GM12878 (cell line): ENCODE measurements at regions not wholly inside any gene's neighbourhood (a gene's known extent, or its start where the extent isn't known, plus 50 kb on each side); places are given as distances from the start of the nearest gene placed in this dataset.

Experiments used
- ATAC-seq: fragments of 200-7000 bp; cut with Tn5 transposase; 3 replicates; pipeline ENCODE4 v1.9.1; 2020; ENCODE audit warnings: mild to moderate bottlenecking, moderate library complexity
- BruUV-seq: library from RNA; stranded (reverse); fragments of 400-500 nt; replicated peaks from 2 replicates; lab custom pipeline; 2021; lab: Mats Ljungman, UMichigan
- CTCF ChIA-PET: fragments of 300-600 bp; sonication (Branson Sonifier 250); formaldehyde crosslinking; extraction: SDS; loops from one replicate; lab custom pipeline; 2021; ENCODE audit warnings: inconsistent platforms; lab: Yijun Ruan, JAX
- POLR2A ChIA-PET: fragments of 350-600 bp; formaldehyde crosslinking; extraction: SDS; loops from one replicate; lab custom pipeline; 2021; ENCODE audit warnings: inconsistent platforms; lab: Charles Lee
- RAD21 ChIA-PET: fragments of 300-600 bp; sonication (Branson Sonifier 250); formaldehyde crosslinking; loops from one replicate; lab custom pipeline; 2023; ENCODE audit warnings: antibody characterized with exemption; ENCODE audit not compliant: unreplicated experiment; lab: Charles Lee
- SMC1A ChIA-PET: fragments of 300-600 bp; sonication (Branson Sonifier 250); formaldehyde crosslinking; loops from one replicate; lab custom pipeline; 2023; ENCODE audit not compliant: unreplicated experiment, uncharacterized antibody; lab: Charles Lee
- DNase-seq: peaks from one replicate; pipeline ENCODE4 v3.0.0-alpha.2; 2011; ENCODE audit warnings: low read depth, low spot score
- FAIRE-seq: peaks from 3 replicates; lab custom pipeline; 2011; peaks lifted over from hg19 to GRCh38; lab: Jason Lieb, UNC
- H2AFZ ChIP-seq: 2 replicates; pipeline ENCODE4 v1.6.0; 2011; ENCODE audit warnings: low read depth, low read length, control low read depth; ENCODE audit not compliant: control insufficient read depth
- H3K27ac ChIP-seq: 2 replicates; pipeline ENCODE4 v1.5.1; 2011; ENCODE audit warnings: control low read depth; ENCODE audit not compliant: control insufficient read depth, insufficient read depth
- H3K27me3 ChIP-seq, 2 experiments: replicated peaks in 1 of 2; 2 replicates each; pipeline versions ENCODE4 v1.6.0 to v1.6.1; 2011; ENCODE audit warnings: low read length in 1 of 2; ENCODE audit not compliant: control insufficient read depth in 2 of 2, insufficient read depth in 2 of 2
- H3K36me3 ChIP-seq, 2 experiments: 2 replicates each; pipeline ENCODE4 v1.5.1; 2011; ENCODE audit warnings: low read length in 1 of 2; ENCODE audit not compliant: control insufficient read depth in 2 of 2, insufficient read depth in 2 of 2
- H3K4me1 ChIP-seq: 2 replicates; pipeline ENCODE4 v1.6.1; 2011; ENCODE audit warnings: mild to moderate bottlenecking, low read length, moderate library complexity, mixed read lengths; ENCODE audit not compliant: control insufficient read depth, insufficient read depth
- H3K4me2 ChIP-seq: 2 replicates; pipeline ENCODE4 v1.6.0; 2011; ENCODE audit warnings: control low read depth; ENCODE audit not compliant: control insufficient read depth, insufficient read depth
- H3K4me3 ChIP-seq: fragments of 200-600 bp; sonication (generic); 2 replicates; pipeline ENCODE4 v1.5.1; 2016
- H3K79me2 ChIP-seq: 2 replicates; pipeline ENCODE4 v1.6.0; 2011; ENCODE audit warnings: low read length; ENCODE audit not compliant: control insufficient read depth, insufficient read depth
- H3K9ac ChIP-seq: 2 replicates; pipeline ENCODE4 v1.8.0; 2011; ENCODE audit warnings: low read length, control low read depth, mixed read lengths; ENCODE audit not compliant: control insufficient read depth, insufficient read depth
- H3K9me3 ChIP-seq: replicated peaks from 3 replicates; pipeline ENCODE4 v1.5.1; 2011; ENCODE audit warnings: mild to moderate bottlenecking, low read length; ENCODE audit not compliant: control insufficient read depth, insufficient read depth
- H4K20me1 ChIP-seq: 2 replicates; pipeline ENCODE4 v1.6.0; 2011; ENCODE audit not compliant: control insufficient read depth, insufficient read depth
- BCL3 ChIP-seq: IDR thresholded peaks from 2 replicates; pipeline ENCODE4 v1.6.1; 2011; ENCODE audit warnings: borderline replicate concordance, low read depth, mild to moderate bottlenecking, moderate library complexity, low read length; ENCODE audit not compliant: insufficient read depth, poor library complexity, severe bottlenecking
- E2F8 ChIP-seq: fragments of 450-650 bp; IDR thresholded peaks from 2 replicates; pipeline ENCODE4 v1.6.1; 2018; ENCODE audit warnings: mild to moderate bottlenecking, low read depth, moderate library complexity; ENCODE audit not compliant: partially characterized antibody
- E4F1 ChIP-seq: fragments of 450-650 bp; IDR thresholded peaks from 2 replicates; pipeline ENCODE4 v1.6.1; 2018; ENCODE audit warnings: borderline replicate concordance, mild to moderate bottlenecking; ENCODE audit not compliant: partially characterized antibody
- WGBS: methylation state at CpG from one replicate; pipeline ENCODE4 v1.1.6; 2016; ENCODE audit warnings: low lambda C conversion rate; ENCODE audit not compliant: insufficient replicate concordance, insufficient coverage; ENCODE audit errors: missing lambda C conversion rate; 5-methylcytosine and 5-hydroxymethylcytosine counted together
- in situ Hi-C: fragments of 300-500 bp; cut with MboI; formaldehyde crosslinking; loops from 9 replicates; pipeline ENCODE4 v1.14.3; 2018; ENCODE audit warnings: mixed read lengths
- intact Hi-C: fragments of 100-400 bp; cut with micrococcal nuclease; formaldehyde crosslinking; loops from one replicate; pipeline ENCODE4 v1.14.2; 2022; ENCODE audit not compliant: unreplicated experiment
- TF ChIP-seq, protein P1 (sequence below): fragments of 450-650 bp; conservative IDR thresholded peaks from 2 replicates; pipeline ENCODE4 v1.6.1; 2017; ENCODE audit warnings: mild to moderate bottlenecking, moderate library complexity

DNA sequence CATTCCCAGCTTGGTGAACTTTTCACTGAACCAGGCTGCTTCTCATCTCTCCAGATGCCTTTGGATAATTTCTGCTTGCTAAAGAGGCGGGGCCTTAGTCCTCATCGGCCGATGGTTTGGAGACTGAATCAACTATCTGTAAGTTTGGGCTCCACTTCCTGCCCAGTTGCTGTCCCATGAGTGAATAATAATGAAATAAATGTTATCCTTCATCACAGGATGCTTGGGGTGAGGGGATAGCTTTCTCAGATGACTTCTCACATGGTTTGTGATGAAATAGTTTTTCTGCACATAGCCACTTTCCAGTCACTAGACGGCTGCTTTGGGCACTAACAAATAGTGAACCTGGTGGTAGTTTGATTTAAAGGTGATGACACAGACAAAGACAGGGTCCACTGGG lies 376.6 kb upstream of the TRIB2 start (continued):
- TF ChIP-seq E4F1 (no peak), BCL3 (no peak)
- TF ChIP-seq, protein P1, sequence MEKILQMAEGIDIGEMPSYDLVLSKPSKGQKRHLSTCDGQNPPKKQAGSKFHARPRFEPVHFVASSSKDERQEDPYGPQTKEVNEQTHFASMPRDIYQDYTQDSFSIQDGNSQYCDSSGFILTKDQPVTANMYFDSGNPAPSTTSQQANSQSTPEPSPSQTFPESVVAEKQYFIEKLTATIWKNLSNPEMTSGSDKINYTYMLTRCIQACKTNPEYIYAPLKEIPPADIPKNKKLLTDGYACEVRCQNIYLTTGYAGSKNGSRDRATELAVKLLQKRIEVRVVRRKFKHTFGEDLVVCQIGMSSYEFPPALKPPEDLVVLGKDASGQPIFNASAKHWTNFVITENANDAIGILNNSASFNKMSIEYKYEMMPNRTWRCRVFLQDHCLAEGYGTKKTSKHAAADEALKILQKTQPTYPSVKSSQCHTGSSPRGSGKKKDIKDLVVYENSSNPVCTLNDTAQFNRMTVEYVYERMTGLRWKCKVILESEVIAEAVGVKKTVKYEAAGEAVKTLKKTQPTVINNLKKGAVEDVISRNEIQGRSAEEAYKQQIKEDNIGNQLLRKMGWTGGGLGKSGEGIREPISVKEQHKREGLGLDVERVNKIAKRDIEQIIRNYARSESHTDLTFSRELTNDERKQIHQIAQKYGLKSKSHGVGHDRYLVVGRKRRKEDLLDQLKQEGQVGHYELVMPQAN, result no peak

- Histone ChIP-seq H3K4me1 (no peaks in the 10 kb centered on the region), H3K27ac (no peak overlapping the region), H3K79me2 (no peaks in the 10 kb centered on the region), H3K9me3 (no peaks in the 10 kb centered on the region), H3K36me3 (no peaks in the 10 kb centered on the region), H3K9ac (no peak overlapping the region), H3K4me3 (no peak overlapping the region), H3K27me3 (no peaks in the 10 kb centered on the region), H3K4me2 (no peak overlapping the region), H2AFZ (no peak overlapping the region), H4K20me1 (no peaks in the 10 kb centered on the region)
- ChIA-PET CTCF (no interaction called here), SMC1A (no interaction called here), RAD21 (no interaction called here), POLR2A (no interaction called here)
- intact Hi-C loops, result no loop called here
- ATAC-seq (no peak), DNase-seq (no peak), FAIRE-seq (no peak)
- TF ChIP-seq E2F8, result no peak
- WGBS, result 100% methylated on average over 1 of the region's 1 CpG
- BruUV-seq, result no TSS peak
- in situ Hi-C loops, result no loop called here
These were observed 375.5 kb upstream of the TRIB2 start for GRCh38 chr2:12341215-12341614.
